NOMO-1 treated with DMSO at 0.1 percent for 48 hours (cell line): ENCODE measurements at regions not wholly inside any gene's neighbourhood (a gene's known extent, or its start where the extent isn't known, plus 50 kb on each side); places are given as distances from the start of the nearest gene placed in this dataset.

Experiments used
- DNase-seq: peaks from one replicate; lab custom pipeline; 2025; ENCODE audit not compliant: unreplicated experiment; lab: John Stamatoyannopoulos, UW

DNA sequence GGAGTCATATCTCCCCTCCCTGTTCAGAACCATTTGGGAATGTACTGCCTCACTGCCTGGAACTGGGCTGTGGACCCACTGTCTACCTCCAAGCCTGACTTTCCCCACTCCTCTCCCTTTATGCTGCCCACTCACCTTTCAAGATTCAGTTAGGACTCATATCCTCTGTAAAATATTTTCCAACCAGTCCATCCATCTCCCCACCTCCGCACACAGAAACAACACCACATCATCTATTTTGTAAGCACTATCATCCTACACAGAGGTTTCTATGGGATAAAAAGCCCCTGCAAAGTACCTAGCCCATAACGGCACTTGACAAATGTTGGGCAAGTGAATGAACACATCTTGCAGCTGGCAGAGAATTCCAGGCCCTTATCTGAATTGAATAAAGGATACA is 250.8 kb downstream of the ANAPC1 start:
- no peak for DNase-seq

DNA sequence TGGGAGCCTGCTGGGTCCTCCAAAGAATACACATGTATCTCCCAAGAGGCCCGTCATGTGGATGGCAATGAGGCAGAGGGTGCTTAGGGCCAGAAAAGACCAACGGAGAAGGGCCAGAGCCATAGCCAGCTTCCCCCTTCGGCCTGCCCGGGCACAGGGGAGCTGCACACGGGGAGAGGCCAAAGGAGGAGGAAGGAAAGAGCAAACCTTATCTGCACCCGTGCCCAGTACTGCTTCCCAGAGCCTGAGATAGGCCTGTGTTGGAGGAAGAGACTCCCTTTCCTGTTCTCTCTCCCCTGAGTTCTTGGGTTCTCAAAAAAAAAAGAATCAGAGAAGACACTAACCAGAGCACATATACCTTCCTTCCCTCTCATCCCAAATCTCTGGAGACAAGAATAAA is 250.3 kb downstream of the ANAPC1 start:
- no peak for DNase-seq

DNA sequence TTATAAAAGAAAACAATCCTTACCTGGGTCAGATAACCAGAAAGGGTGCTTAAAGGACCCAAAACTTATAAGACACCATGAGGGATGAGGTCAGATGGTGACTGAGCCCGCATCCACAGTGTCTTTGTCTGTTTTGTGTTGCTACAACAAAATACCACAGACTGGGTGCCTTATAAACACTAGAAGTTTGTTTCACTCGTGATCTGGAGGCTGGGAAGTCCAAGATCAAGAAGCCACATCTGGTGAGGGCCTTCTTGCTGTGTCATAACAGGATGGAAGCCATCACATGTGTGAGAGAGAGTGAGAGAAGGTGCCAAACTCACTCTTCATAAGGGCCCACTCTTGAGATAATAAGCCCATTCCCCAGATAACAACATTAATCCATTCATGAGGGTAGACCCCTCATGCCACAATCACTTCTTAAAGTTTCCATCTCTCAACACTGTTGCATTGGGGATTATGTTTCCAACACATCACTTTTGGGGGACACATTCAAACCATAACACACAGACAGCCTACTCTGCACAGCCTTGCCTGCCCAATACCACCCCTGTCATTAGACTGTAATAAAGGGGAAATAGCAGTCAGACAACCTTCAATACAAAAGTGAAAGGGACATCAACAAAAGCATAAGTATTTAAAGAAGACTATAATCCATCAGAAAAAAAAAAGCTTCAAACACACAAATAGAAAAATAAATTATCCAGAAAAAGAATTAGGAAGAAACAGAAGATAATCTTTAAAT is 249.8 kb downstream of the ANAPC1 start:
- DNase-seq, result no peak

- DNase-seq, result no peak
Observed at GRCh38 chr2:111634995-111635538, 248.9 kb downstream of the ANAPC1 start.

DNA sequence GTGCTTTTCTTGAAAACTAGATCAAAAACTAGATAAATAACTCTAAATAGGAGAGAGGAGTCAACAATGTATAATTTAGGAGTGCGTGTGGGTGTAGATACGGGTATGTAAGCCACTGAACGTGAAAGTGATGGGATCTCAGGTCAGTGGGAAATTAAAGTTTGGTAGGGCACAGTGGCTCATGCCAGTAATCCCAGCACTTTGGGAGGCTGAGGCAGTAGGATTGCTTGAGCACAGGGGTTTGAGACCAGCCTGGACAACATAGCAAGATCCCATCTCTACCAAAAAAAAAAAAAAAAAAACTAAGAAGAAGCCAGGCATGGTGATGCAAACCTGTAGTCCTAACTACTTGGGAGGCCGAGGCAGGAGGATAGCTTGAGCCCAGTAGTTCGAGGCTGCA is 247.1 kb downstream of the ANAPC1 start:
- DNase-seq, result no peak

- no peak for DNase-seq
Observed at GRCh38 chr2:111638274-111638877, 245.6 kb downstream of the ANAPC1 start.

GRCh38 chr2:111640480-111640879 is 243.5 kb downstream of the ANAPC1 start:
- peak; percentile 74 for DNase-seq

DNA sequence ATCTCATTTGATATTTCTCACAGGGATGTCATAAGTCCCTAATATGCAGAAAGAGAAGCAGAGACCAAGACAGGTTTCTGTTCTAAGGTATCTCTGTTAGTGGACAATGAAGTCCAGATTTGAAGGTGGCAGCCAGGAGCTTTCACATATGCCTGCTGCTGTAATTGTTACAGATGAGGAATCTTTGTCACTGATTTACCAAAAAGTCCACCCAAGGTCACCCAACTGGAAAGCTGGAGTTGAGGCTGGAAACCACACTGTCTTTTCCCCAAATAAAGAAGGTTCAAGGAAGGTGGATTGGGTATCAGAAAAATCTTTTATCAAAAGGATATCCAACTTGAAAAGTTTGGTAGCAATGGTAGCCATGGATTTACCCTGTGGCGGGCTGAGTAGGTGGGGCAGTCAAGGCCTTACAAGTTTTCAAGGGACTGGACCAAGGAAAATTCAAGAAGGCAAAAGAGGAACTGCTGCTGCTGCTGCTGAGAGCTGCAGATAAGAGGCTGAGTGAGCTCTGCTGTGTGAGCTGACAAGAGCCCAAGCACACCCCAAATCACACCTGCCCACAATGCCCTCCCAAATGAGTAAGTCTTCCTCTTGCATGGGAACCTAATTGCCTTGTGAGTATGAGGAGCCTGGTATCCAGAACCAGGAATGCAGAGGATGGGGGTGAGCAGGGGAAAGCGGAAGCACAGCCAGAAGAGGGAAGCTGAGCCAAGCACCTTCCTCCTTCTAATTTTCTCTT is 241.2 kb downstream of the ANAPC1 start:
- DNase-seq, result peak; percentile 76

GRCh38 chr2:111643759-111644158 is 240.2 kb downstream of the ANAPC1 start:
- no peak for DNase-seq

GRCh38 chr2:111647359-111647758 is 236.6 kb downstream of the ANAPC1 start:
- no peak for DNase-seq

- no peak for DNase-seq
Observed at GRCh38 chr2:111652038-111652437, 232.0 kb downstream of the ANAPC1 start.

DNA sequence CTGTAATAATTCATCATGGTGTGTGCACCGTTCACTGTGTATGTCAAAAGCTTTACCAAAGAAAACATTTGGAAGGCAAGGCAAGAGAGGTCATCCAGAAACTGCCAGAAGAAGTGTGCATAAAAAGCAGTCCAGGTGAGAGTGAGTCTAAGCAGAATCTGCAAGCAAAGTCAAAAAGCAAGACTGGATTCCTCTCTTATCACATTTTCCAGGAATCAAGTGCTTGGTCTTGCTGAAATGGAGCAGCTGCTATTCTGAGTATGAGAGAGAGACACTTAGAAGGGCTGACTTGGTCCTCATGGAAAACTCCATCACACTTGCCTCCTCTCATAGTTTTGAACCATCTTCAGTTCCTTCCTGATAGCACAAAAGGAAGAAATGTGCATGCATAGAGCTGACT is 231.3 kb downstream of the ANAPC1 start:
- DNase-seq, result no peak

- no peak for DNase-seq
Observed at GRCh38 chr2:111653103-111653624, 230.8 kb downstream of the ANAPC1 start.

DNA sequence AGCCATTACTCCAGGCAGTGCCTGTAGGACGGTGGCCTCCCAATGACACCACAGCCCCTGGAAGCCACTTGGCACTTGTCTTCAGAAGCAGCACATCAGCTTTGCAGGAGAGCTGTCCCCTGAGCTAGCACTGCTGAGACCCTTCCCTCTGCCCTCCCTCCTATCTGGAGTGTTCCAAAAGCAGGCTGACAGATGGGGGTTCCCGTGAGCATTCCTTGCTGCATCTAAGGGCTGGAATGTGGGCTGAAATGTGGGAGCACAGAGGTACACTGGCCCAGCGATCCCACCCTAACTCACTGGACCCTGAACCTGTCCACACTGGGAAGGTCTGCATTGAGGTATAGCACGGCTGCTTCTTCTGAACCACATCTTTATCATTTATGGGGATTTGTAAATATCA is 230.1 kb downstream of the ANAPC1 start:
- DNase-seq, result no peak

DNA sequence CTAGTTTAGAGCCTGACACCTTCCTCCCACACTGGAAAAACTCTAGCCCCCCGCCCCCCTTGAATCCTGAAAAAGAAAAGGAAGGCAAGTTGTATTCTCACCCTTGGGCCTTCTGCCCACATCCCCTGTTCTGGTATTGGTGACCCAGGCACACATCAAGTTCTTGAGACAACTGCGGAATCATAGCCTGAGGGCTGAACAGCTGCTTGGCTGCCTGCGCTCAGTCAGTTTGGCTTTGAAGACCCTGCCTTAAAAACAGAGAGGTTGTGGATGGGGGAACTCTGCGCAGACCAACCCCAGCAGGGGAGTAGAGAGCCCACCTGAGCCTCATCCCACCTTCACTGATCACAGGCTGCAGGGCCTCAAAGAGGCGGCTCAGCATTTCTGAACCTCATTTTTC is 229.2 kb downstream of the ANAPC1 start:
- no peak for DNase-seq

DNA sequence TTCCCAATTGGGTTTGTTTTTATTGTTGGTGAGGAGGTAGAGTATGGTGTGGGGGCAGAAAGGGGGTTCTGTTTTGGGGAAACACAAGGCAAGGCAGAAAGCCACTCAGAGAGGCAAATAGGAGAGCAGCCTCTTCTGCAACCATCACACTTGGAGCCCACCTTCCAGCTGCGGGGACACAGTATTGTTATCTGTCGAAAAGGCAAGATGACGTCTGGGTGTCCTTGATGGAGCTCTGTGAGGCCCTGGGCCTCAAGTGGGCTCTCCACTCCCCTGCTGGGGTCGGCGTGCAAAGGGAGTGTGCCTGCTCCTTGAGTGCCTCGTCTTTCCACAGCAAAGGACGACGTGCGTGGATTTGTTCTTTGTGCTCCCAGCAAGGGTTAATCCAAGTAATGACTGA is 227.6 kb downstream of the ANAPC1 start:
- no peak for DNase-seq

DNA sequence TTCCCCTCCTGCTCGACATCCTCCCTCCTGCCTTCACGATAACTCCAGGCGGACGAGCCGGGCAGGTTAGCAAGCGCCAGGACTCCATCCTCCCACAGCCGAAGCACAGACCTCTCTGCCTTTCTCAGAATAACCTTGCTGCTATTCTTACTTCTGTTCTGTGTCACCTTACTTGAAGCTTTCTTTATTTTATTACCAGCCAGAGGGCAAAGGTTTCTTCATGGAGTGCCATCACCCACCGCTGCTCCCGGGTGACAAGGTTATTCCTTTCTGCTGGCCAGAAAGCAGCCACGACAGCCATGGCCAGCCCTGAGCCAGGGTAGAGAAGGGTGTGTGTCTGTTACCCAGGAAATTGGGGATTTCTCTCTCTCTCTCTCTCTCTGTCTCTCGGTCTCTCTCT is 227.1 kb downstream of the ANAPC1 start:
- DNase-seq, result no peak

GRCh38 chr2:111657351-111657975 is 226.5 kb downstream of the ANAPC1 start:
- DNase-seq, result no peak

- DNase-seq, result peak; percentile 82
Observed at GRCh38 chr2:111659361-111660333, 224.3 kb downstream of the ANAPC1 start.

- DNase-seq, result no peak
Observed at GRCh38 chr2:111660811-111661210, 223.2 kb downstream of the ANAPC1 start.
